OCI-LY7 (cell line): ENCODE measurements at regions not wholly inside any gene's neighbourhood (a gene's known extent, or its start where the extent isn't known, plus 50 kb on each side); places are given as distances from the start of the nearest gene placed in this dataset.

ENCODE experiments used
- BruUV-seq: library from RNA; stranded (reverse); fragments of 400-500 nt; replicated peaks from 2 replicates; lab custom pipeline; 2021; lab: Mats Ljungman, UMichigan
- CTCF ChIA-PET: fragments of 300-600 bp; sonication (Branson Sonifier 250); formaldehyde crosslinking; loops from one replicate; lab custom pipeline; 2022; ENCODE audit warnings: antibody characterized with exemption; ENCODE audit not compliant: unreplicated experiment; lab: Charles Lee
- POLR2A ChIA-PET: fragments of 300-600 bp; sonication (Branson Sonifier 250); formaldehyde crosslinking; loops from one replicate; lab custom pipeline; 2022; ENCODE audit warnings: antibody characterized with exemption; lab: Charles Lee
- DNase-seq: peaks from one replicate; pipeline ENCODE4 v3.0.0-alpha.2; 2015; ENCODE audit warnings: low spot score
- H2AFZ ChIP-seq: fragments of 200-600 bp; sonication (generic), shearing (Covaris generic); 2 replicates; pipeline ENCODE4 v1.6.1; 2014; ENCODE audit warnings: mild to moderate bottlenecking, antibody characterized with exemption, low read length, moderate library complexity
- H3K27ac ChIP-seq: fragments of 200-600 bp; sonication (generic); 2 replicates; pipeline ENCODE4 v1.5.1; 2014; ENCODE audit warnings: mixed run types, low read depth, mild to moderate bottlenecking, moderate library complexity, low read length, inconsistent platforms; ENCODE audit not compliant: poor library complexity, severe bottlenecking
- H3K36me3 ChIP-seq: fragments of 200-600 bp; sonication (generic); 2 replicates; pipeline ENCODE4 v1.6.1; 2014; ENCODE audit warnings: mild to moderate bottlenecking, antibody characterized with exemption, low read length, moderate library complexity, mixed read lengths; ENCODE audit not compliant: insufficient read depth
- H3K4me1 ChIP-seq: fragments of 200-600 bp; sonication (generic); 2 replicates; pipeline ENCODE4 v1.5.1; 2014; ENCODE audit warnings: mild to moderate bottlenecking, low read length; ENCODE audit not compliant: insufficient read depth, poor library complexity, severe bottlenecking
- H3K4me2 ChIP-seq: fragments of 200-600 bp; sonication (generic); 2 replicates; pipeline ENCODE4 v1.6.1; 2014; ENCODE audit warnings: mild to moderate bottlenecking, low read length
- H3K4me3 ChIP-seq: fragments of 200-600 bp; sonication (generic); 2 replicates; pipeline ENCODE4 v1.5.1; 2014; ENCODE audit warnings: mild to moderate bottlenecking, low read depth, low read length; ENCODE audit not compliant: poor library complexity, severe bottlenecking
- H3K79me2 ChIP-seq: fragments of 200-600 bp; sonication (generic); 2 replicates; pipeline ENCODE4 v1.6.1; 2016; ENCODE audit warnings: low read depth, mild to moderate bottlenecking, low read length, moderate library complexity, mixed read lengths; ENCODE audit not compliant: insufficient read depth
- H3K9me2 ChIP-seq: fragments of 200-600 bp; sonication (generic); 2 replicates; pipeline ENCODE4 v1.6.1; 2016; ENCODE audit warnings: mild to moderate bottlenecking, low read length, mixed read lengths; ENCODE audit not compliant: insufficient read depth
- H3K9me3 ChIP-seq: fragments of 200-600 bp; sonication (generic); 2 replicates; pipeline ENCODE4 v1.6.1; 2014; ENCODE audit warnings: mild to moderate bottlenecking, mixed run types, low read length, mixed read lengths
- H4K20me1 ChIP-seq: fragments of 200-600 bp; sonication (generic); 2 replicates; pipeline ENCODE4 v1.6.1; 2014; ENCODE audit warnings: mild to moderate bottlenecking, antibody characterized with exemption, low read length, moderate library complexity, mixed read lengths; ENCODE audit not compliant: insufficient read depth
- EZH2phosphoT487 ChIP-seq: fragments of 200-600 bp; sonication (generic); IDR thresholded peaks from 2 replicates; pipeline ENCODE4 v1.6.1; 2018; ENCODE audit warnings: low read depth, borderline replicate concordance, mild to moderate bottlenecking, mixed run types, antibody characterized with exemption, low read length, moderate library complexity, mixed read lengths
- intact Hi-C: fragments of 100-400 bp; cut with micrococcal nuclease; formaldehyde crosslinking; loops from one replicate; pipeline ENCODE4 v1.10.0; 2022; ENCODE audit not compliant: unreplicated experiment
- TF ChIP-seq, protein P1 (sequence below): fragments of 200-600 bp; sonication (generic); conservative IDR thresholded peaks from 2 replicates; pipeline ENCODE4 v1.5.1; 2014; ENCODE audit warnings: mild to moderate bottlenecking, antibody characterized with exemption, low read length, moderate library complexity, mixed read lengths

DNA sequence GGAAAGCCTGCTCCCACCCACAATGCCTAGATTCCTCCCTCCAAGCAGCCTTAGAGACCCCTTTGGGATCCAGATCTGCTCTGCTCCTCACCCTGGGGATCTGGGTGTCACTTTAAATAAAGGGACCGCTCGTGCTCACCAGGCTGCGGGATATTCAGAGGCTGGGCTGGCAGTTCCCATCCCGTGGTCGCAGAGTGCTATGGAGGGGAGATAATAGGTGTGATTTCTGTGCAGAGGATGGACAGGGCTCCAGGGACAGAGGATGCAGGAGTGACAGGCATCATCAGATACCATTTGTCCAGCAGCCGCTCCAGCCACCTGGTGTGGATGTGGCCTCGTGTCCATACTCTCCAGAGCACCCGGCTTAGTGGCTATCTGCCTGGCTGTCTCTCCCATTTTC lies 415.9 kb upstream of the SULF2 start:
- H4K20me1 ChIP-seq = no peaks in the 10 kb centered on the region
- no peak overlapping the region for H3K27ac ChIP-seq
- intact Hi-C loops = no loop called here
- H3K9me2 ChIP-seq = no peaks in the 10 kb centered on the region
- H2AFZ ChIP-seq = no peak overlapping the region
- H3K36me3 ChIP-seq = no peaks in the 10 kb centered on the region
- ChIA-PET POLR2A (no interaction called here), CTCF (no interaction called here)
- BruUV-seq = no TSS peak
- TF ChIP-seq, protein P1, sequence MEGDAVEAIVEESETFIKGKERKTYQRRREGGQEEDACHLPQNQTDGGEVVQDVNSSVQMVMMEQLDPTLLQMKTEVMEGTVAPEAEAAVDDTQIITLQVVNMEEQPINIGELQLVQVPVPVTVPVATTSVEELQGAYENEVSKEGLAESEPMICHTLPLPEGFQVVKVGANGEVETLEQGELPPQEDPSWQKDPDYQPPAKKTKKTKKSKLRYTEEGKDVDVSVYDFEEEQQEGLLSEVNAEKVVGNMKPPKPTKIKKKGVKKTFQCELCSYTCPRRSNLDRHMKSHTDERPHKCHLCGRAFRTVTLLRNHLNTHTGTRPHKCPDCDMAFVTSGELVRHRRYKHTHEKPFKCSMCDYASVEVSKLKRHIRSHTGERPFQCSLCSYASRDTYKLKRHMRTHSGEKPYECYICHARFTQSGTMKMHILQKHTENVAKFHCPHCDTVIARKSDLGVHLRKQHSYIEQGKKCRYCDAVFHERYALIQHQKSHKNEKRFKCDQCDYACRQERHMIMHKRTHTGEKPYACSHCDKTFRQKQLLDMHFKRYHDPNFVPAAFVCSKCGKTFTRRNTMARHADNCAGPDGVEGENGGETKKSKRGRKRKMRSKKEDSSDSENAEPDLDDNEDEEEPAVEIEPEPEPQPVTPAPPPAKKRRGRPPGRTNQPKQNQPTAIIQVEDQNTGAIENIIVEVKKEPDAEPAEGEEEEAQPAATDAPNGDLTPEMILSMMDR = no peak
- no peak for TF ChIP-seq EZH2phosphoT487
- no peaks in the 10 kb centered on the region for H3K4me1 ChIP-seq
- H3K79me2 ChIP-seq = no peaks in the 10 kb centered on the region
- no peak overlapping the region for H3K4me2 ChIP-seq
- no peaks in the 10 kb centered on the region for H3K9me3 ChIP-seq
- no peak for DNase-seq
- H3K4me3 ChIP-seq = no peak overlapping the region

DNA sequence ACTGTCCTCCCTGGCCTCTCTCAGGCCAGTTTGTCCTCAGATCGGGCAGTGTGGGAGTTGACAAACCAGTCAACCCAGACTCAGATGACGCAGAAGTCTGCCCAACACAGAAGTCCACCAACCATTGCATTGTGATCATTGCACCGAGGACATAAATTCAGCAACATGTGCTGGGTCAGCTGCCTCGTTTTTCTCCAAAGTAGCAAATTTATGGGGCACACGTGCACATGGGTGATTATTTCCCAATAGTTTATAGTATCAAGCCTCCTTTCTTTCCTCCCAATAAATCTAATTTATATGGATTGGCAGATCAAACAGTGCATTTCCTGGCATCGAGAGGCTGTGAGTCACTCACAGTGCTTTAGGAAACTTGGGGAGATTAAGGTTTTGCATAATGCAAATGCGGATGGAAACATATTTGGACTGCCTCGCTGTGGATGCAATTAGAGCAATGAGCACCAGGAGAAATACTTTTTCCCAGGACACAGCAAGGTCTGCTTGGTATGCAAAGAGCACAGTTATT lies 413.7 kb upstream of the SULF2 start:
- Histone ChIP-seq H3K4me1 (no peaks in the 10 kb centered on the region), H3K4me3 (no peak overlapping the region), H4K20me1 (no peaks in the 10 kb centered on the region), H3K79me2 (no peaks in the 10 kb centered on the region), H3K27ac (no peak overlapping the region), H3K36me3 (no peaks in the 10 kb centered on the region), H3K4me2 (no peak overlapping the region), H3K9me2 (no peaks in the 10 kb centered on the region), H2AFZ (no peak overlapping the region), H3K9me3 (no peaks in the 10 kb centered on the region)
- CTCF ChIA-PET = no interaction called here
- POLR2A ChIA-PET = no interaction called here
- no peak for TF ChIP-seq EZH2phosphoT487
- TF ChIP-seq, protein P1 = no peak
- BruUV-seq = no TSS peak
- DNase-seq = no peak
- intact Hi-C loops = no loop called here

DNA sequence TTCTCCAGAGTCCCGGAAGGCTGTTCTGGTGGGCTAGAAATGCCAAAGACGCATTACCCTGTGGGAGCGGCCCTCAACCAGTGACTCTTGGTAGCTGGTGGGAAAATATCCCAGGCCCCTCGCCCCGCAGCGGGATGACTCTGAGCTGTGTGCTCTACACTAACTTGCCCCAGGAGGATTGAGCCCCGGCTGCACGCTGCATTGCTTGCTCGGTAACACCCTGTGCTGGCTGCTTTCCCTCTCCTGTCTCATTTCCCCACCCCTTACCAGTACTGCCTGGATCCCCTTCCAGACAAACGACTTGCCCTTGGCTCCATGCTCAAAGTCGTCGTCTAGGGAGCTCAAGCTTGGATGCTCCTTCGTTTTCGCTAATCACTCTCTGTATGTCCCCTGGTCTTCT lies 411.8 kb upstream of the SULF2 start:
- Histone ChIP-seq H3K9me2 (no peaks in the 10 kb centered on the region), H3K9me3 (no peaks in the 10 kb centered on the region), H3K79me2 (no peaks in the 10 kb centered on the region), H3K4me2 (no peak overlapping the region), H3K36me3 (no peaks in the 10 kb centered on the region), H4K20me1 (no peaks in the 10 kb centered on the region), H3K4me1 (no peaks in the 10 kb centered on the region), H3K4me3 (no peak overlapping the region), H3K27ac (no peak overlapping the region), H2AFZ (no peak overlapping the region)
- no peak for DNase-seq
- intact Hi-C loops = no loop called here
- BruUV-seq = no TSS peak
- POLR2A ChIA-PET = no interaction called here
- CTCF ChIA-PET = no interaction called here
- TF ChIP-seq EZH2phosphoT487 = no peak
- TF ChIP-seq, protein P1 = no peak
